OCI-LY3 (cell line): ENCODE measurements at regions not wholly inside any gene's neighbourhood (a gene's known extent, or its start where the extent isn't known, plus 50 kb on each side); places are given as distances from the start of the nearest gene placed in this dataset.

Source experiments
- H2AFZ ChIP-seq: fragments of 200-600, 300-600 bp; shearing (Covaris generic); 2 replicates; pipeline ENCODE4 v1.6.0; 2014; ENCODE audit warnings: antibody characterized with exemption, low read depth, low read length
- H3K27ac ChIP-seq: fragments of 200-600, 300-600 bp; sonication (generic); 2 replicates; pipeline ENCODE4 v1.5.1; 2014; ENCODE audit warnings: mild to moderate bottlenecking, low read length, moderate library complexity, mixed read lengths
- H3K27me3 ChIP-seq: fragments of 200-600, 300-600 bp; sonication (generic); 2 replicates; pipeline ENCODE4 v1.6.1; 2014; ENCODE audit warnings: low read depth, low read length, mixed read lengths
- H3K36me3 ChIP-seq: fragments of 200-600, 300-600 bp; sonication (generic); replicated peaks from 2 replicates; pipeline ENCODE3; 2014; ENCODE audit warnings: low read depth, low read length, mixed read lengths
- H3K4me1 ChIP-seq: fragments of 300-600, 200-600 bp; sonication (generic); 2 replicates; pipeline ENCODE4 v1.6.1; 2014; ENCODE audit warnings: low read length, mixed read lengths
- H3K4me2 ChIP-seq: fragments of 200-600, 300-600 bp; sonication (generic); 2 replicates; pipeline ENCODE4 v1.6.1; 2014; ENCODE audit warnings: low read length, mixed read lengths
- H3K4me3 ChIP-seq: fragments of 300-600, 200-600 bp; sonication (generic); 2 replicates; pipeline ENCODE4 v1.5.1; 2014; ENCODE audit warnings: antibody characterized with exemption, mild to moderate bottlenecking, low read length, moderate library complexity
- H3K79me2 ChIP-seq: fragments of 300-600, 200-600 bp; shearing (Covaris generic); 2 replicates; pipeline ENCODE4 v1.6.1; 2014; ENCODE audit warnings: mild to moderate bottlenecking, low read length, mixed read lengths
- H3K9ac ChIP-seq: fragments of 300-600, 200-600 bp; shearing (Covaris generic); 2 replicates; pipeline ENCODE4 v1.6.0; 2014; ENCODE audit warnings: mild to moderate bottlenecking, low read length, moderate library complexity
- H3K9me3 ChIP-seq: fragments of 200-600, 300-600 bp; shearing (Covaris generic); 2 replicates; pipeline ENCODE4 v1.6.1; 2014; ENCODE audit warnings: low read length, mixed read lengths; ENCODE audit not compliant: insufficient read depth
- H4K20me1 ChIP-seq: fragments of 200-600, 300-600 bp; sonication (generic); 2 replicates; pipeline ENCODE4 v1.6.1; 2016; ENCODE audit warnings: low read length, mixed read lengths; ENCODE audit not compliant: insufficient read depth
- EZH2phosphoT487 ChIP-seq: fragments of 200-600 bp; shearing (Covaris generic); IDR thresholded peaks from 2 replicates; pipeline ENCODE4 v1.6.1; 2018; ENCODE audit warnings: antibody characterized with exemption, mixed run types, low read depth
- TF ChIP-seq, protein P1 (sequence below): fragments of 200-600, 300-600 bp; sonication (generic); IDR thresholded peaks from 2 replicates; pipeline ENCODE4 v1.5.1; 2014; ENCODE audit warnings: antibody characterized with exemption, low read length, low read depth

DNA sequence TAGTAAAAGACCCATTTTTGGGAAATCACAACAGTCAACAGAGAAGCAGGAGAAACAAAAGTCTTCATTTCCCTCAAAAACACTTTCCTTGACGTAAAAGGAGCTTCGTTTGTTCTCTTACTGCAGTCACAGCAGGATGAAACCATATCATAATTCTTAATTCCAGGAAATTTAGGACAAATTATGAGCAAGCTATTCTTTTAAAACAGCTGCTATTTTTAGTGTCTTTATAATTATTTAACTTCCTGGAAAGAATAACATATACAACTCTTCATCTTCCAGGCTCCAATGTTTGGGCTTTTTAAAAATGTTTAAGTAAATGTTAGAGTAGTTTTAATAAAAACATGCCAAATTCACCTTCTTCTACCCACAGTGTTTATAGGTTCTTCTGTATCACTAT, 563.5 kb downstream of the LTN1 start:
- no peak overlapping the region for H3K27ac ChIP-seq
- no peaks in the 10 kb centered on the region for H3K4me1 ChIP-seq
- H3K4me2 ChIP-seq = no peak overlapping the region
- H3K9ac ChIP-seq = no peak overlapping the region
- no peaks in the 10 kb centered on the region for H3K27me3 ChIP-seq
- no peak overlapping the region for H2AFZ ChIP-seq
- H4K20me1 ChIP-seq = no peaks in the 10 kb centered on the region
- no peaks in the 10 kb centered on the region for H3K79me2 ChIP-seq
- no peak overlapping the region for H3K4me3 ChIP-seq
- no peaks in the 10 kb centered on the region for H3K9me3 ChIP-seq
- H3K36me3 ChIP-seq = no peaks in the 10 kb centered on the region
- TF ChIP-seq, protein P1, sequence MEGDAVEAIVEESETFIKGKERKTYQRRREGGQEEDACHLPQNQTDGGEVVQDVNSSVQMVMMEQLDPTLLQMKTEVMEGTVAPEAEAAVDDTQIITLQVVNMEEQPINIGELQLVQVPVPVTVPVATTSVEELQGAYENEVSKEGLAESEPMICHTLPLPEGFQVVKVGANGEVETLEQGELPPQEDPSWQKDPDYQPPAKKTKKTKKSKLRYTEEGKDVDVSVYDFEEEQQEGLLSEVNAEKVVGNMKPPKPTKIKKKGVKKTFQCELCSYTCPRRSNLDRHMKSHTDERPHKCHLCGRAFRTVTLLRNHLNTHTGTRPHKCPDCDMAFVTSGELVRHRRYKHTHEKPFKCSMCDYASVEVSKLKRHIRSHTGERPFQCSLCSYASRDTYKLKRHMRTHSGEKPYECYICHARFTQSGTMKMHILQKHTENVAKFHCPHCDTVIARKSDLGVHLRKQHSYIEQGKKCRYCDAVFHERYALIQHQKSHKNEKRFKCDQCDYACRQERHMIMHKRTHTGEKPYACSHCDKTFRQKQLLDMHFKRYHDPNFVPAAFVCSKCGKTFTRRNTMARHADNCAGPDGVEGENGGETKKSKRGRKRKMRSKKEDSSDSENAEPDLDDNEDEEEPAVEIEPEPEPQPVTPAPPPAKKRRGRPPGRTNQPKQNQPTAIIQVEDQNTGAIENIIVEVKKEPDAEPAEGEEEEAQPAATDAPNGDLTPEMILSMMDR = no peak
- TF ChIP-seq EZH2phosphoT487 = no peak

DNA sequence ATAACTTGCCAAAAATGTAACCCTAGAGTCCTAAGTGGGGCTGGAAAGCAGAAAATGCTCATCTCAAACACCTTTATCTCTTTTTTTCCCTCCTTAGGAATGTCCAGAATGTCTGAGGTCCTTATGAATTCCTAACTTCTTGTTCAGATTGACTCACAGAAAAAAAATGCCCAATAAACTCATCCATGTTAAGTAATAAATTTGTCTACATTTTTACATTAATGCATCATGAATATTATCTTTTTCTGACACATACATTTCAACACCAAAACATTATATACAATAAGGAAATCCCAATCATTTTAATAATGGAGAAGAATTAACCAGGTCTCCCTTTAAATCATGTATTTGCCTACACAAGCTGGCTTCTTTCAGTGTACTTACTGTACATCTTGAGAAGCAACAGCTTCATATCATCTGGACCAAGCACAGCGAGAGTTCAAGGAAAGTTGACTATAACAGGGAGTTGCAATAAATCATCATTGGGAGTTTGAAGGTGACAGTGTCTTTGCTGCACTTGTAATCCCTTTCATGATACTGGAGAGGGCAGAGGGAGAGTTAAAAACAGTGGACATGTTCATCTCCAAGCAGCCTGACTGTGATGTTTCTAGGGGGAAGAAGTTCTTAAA, 565.2 kb downstream of the LTN1 start:
- Histone ChIP-seq H3K27me3 (no peaks in the 10 kb centered on the region), H3K4me3 (no peak overlapping the region), H3K9ac (no peak overlapping the region), H3K9me3 (no peaks in the 10 kb centered on the region), H3K4me2 (no peak overlapping the region), H2AFZ (no peak overlapping the region), H3K36me3 (no peaks in the 10 kb centered on the region), H3K4me1 (no peaks in the 10 kb centered on the region), H3K79me2 (no peaks in the 10 kb centered on the region), H3K27ac (no peak overlapping the region), H4K20me1 (no peaks in the 10 kb centered on the region)
- no peak for TF ChIP-seq EZH2phosphoT487
- TF ChIP-seq, protein P1 = no peak

DNA sequence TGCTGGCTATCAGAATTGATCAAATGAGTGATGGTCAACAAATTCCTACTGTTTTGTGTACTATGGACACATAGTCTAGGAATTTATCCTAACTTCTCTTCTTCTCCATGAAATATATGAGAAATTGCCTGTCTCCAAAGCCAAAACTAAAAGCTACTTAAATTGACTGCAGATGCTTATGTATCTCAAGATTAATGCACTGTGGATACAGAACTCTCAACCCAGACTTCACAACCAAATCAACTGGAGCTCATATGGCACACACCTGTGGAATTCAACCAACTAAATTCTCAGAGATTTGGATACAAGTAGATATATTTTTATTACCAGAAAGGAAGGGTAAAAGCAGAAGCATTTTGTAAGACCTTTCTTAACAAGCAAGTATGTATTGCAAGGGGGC, 566.1 kb downstream of the LTN1 start:
- Histone ChIP-seq H3K4me2 (no peak overlapping the region), H3K4me1 (no peaks in the 10 kb centered on the region), H4K20me1 (no peaks in the 10 kb centered on the region), H3K9me3 (no peaks in the 10 kb centered on the region), H3K4me3 (no peak overlapping the region), H3K9ac (no peak overlapping the region), H2AFZ (no peak overlapping the region), H3K36me3 (no peaks in the 10 kb centered on the region), H3K27ac (no peak overlapping the region), H3K79me2 (no peaks in the 10 kb centered on the region), H3K27me3 (no peaks in the 10 kb centered on the region)
- TF ChIP-seq, protein P1 = no peak
- TF ChIP-seq EZH2phosphoT487 = no peak

DNA sequence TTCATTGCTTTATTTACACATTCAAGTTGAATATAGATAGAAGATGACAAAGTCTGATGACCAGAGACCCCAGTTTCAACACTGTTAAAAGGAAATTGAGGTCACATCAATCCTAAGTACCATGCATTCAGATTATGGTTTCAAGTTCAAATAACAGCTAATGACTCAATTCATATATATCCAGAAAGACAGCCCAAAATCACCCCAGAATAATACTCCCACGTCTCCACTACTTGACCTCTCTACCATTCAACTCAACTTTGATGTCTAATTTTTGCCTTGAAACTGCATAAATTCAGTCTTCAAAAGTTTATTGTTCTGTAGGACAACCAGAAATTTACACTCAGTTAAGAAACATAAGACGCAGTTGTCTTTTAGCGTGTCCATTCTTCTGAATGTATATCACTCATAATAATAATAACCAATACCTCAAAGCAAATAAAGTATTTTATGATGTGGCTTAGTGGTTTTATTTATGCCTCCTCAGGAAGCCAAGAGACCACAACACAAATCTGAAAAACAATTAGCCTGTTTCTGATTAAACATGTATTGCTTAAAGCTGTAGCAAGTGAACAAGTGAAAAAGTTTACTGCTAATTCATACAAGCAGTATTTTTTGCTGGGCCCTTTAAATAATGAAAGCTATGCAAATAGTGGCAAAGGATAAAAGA, 569.0 kb downstream of the LTN1 start:
- Histone ChIP-seq H3K27ac (no peak overlapping the region), H3K36me3 (no peaks in the 10 kb centered on the region), H3K79me2 (no peaks in the 10 kb centered on the region), H3K9me3 (no peaks in the 10 kb centered on the region), H3K4me2 (no peak overlapping the region), H3K27me3 (no peaks in the 10 kb centered on the region), H4K20me1 (no peaks in the 10 kb centered on the region), H3K4me1 (no peaks in the 10 kb centered on the region), H3K4me3 (no peak overlapping the region), H3K9ac (no peak overlapping the region), H2AFZ (no peak overlapping the region)
- TF ChIP-seq EZH2phosphoT487 = no peak
- TF ChIP-seq, protein P1 = no peak
